ENCODE measurements at regions not wholly inside any gene's neighbourhood (a gene's known extent, or its start where the extent isn't known, plus 50 kb on each side); places are given as distances from the start of the nearest gene placed in this dataset.

DNA sequence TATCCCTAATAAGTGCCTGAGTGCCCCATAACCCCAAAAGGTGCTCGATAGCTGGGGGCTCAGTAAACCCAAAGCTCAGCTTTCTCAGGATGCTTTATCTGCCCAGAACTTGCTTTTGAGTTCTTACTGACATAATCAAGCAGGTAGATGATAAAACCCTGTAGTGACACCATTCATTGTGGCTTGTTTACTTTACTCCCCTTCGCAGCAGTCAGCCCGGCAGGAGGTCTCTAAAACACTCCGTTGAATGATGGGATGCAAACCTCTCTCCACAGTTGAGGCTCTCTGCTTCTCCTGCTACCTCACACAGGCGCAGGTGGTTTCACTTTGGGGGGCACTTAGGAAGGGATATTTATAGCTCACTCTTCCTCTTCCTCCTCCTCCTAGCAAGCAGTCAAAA, 349.4 kb downstream of the HLX start:
- TF ChIP-seq, protein P1, sequence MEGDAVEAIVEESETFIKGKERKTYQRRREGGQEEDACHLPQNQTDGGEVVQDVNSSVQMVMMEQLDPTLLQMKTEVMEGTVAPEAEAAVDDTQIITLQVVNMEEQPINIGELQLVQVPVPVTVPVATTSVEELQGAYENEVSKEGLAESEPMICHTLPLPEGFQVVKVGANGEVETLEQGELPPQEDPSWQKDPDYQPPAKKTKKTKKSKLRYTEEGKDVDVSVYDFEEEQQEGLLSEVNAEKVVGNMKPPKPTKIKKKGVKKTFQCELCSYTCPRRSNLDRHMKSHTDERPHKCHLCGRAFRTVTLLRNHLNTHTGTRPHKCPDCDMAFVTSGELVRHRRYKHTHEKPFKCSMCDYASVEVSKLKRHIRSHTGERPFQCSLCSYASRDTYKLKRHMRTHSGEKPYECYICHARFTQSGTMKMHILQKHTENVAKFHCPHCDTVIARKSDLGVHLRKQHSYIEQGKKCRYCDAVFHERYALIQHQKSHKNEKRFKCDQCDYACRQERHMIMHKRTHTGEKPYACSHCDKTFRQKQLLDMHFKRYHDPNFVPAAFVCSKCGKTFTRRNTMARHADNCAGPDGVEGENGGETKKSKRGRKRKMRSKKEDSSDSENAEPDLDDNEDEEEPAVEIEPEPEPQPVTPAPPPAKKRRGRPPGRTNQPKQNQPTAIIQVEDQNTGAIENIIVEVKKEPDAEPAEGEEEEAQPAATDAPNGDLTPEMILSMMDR (IDR thresholded peaks at IDR 0.05), result no peak
- no peak for TF ChIP-seq EZH2 (IDR thresholded peaks at IDR 0.05; ENCODE audit: borderline replicate concordance, insufficient read depth, low read depth, low read length, poor library complexity, severe bottlenecking)

Data from B cell (primary cell).